Stomach (tissue), 8 donors: ENCODE measurements at regions not wholly inside any gene's neighbourhood (a gene's known extent, or its start where the extent isn't known, plus 50 kb on each side); places are given as distances from the start of the nearest gene placed in this dataset.
A peak's percentile ranks its signal among the peaks of the same experiment; 100 is the strongest.

Experiments
- DNase-seq, 2 donors: peaks; one replicate each; pipeline versions ENCODE4 v3.0.0 to v3.0.0-alpha.2; 2013 to 2019
- H3K27ac ChIP-seq, 5 donors: fragments of 200-600 bp in 4 of 5; sonication (generic) in 4 of 5; one replicate each; pipeline ENCODE4 v1.5.1; 2013 to 2019; ENCODE audit warnings: mild to moderate bottlenecking in 1 of 5, moderate library complexity in 1 of 5
- H3K27me3 ChIP-seq, 3 donors: fragments of 200-600 bp; sonication (generic); one replicate each; pipeline ENCODE4 v1.5.1; 2017 to 2019; ENCODE audit warnings: mixed run types in 1 of 3
- H3K36me3 ChIP-seq, 4 donors: fragments of 200-600 bp; sonication (generic); 1 replicate in 3 of 4; 2 replicates in 1 of 4; pipeline ENCODE4 v1.5.1; 2016 to 2019
- H3K4me1 ChIP-seq, 4 donors: fragments of 200-600 bp; sonication (generic); one replicate each; pipeline ENCODE4 v1.5.1; 2016 to 2019
- H3K4me3 ChIP-seq, 4 donors: fragments of 200-600 bp; sonication (generic) in 3 of 4; one replicate each; pipeline ENCODE4 v1.5.1; 2016 to 2019; ENCODE audit warnings: mild to moderate bottlenecking in 1 of 4
- H3K9me3 ChIP-seq, 4 donors: fragments of 200-600 bp; sonication (generic); one replicate each; pipeline ENCODE4 v1.5.1; 2016 to 2019
- CTCF ChIP-seq, 7 experiments: fragments of 450-650 bp in 4 of 7; fragments of 200-600 bp in 3 of 7; sonication (generic) in 3 of 7; IDR thresholded peaks; one replicate each; pipeline ENCODE4 v1.5.1; 2016 to 2019; ENCODE audit warnings: antibody characterized with exemption in 7 of 7, control low read depth in 2 of 7, mild to moderate bottlenecking in 1 of 7
- EP300 ChIP-seq: sonication (generic); formaldehyde crosslinking; IDR thresholded peaks from one replicate; pipeline ENCODE4 v1.6.1; 2017; ENCODE audit warnings: antibody characterized with exemption
- POLR2A ChIP-seq, 4 donors: fragments of 450-650 bp; IDR thresholded peaks; one replicate each; pipeline ENCODE4 v1.6.1; 2016; ENCODE audit warnings: antibody characterized with exemption in 4 of 4, control low read depth in 2 of 4, mild to moderate bottlenecking in 1 of 4, moderate library complexity in 1 of 4
- POLR2AphosphoS5 ChIP-seq, 3 donors: sonication (generic); formaldehyde crosslinking; IDR thresholded peaks; one replicate each; pipeline ENCODE4 v1.6.1; 2016; ENCODE audit warnings: antibody characterized with exemption in 3 of 3
- WGBS, 5 donors: extraction: QIAGEN DNeasy Blood & Tissue Kit in 3 of 5; methylation state at CpG; one replicate each; pipeline versions ENCODE4 v1.1.5 to v1.1.7; 2013 to 2018; 5-methylcytosine and 5-hydroxymethylcytosine counted together
- intact Hi-C: fragments of 100-400 bp; cut with DNase I; formaldehyde crosslinking; loops from one replicate; pipeline ENCODE4 v1.15.1; 2023; ENCODE audit warnings: low total_unique reads
- donor health status: healthy with polysubstance abuse.
- donor health status: Bipolar disorder and iron deficiency.
- donor health status: healthy.

DNA sequence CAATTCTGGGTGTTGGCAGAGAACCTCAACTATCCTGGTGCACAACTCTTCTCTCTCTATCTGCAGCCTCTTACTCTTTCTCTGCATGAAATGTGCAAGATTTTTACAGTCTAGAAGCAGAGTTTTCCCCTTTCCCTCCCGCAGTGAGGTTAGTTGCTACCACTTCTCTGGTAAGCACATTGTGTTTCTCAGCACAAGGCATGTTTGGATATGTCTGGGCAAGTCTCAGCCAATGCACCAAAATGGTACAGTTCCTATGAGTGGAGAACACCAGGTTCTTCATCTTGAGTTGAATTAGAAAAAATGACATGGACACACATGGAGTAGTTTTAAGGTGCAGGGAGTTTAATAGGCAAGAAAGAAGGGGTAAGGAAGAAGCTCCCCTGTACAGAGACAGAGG, 187.0 kb downstream of the CCNG2 start:
- Histone ChIP-seq H3K4me1 (peaks cover 0 to 20% (median 8%) of the 10 kb centered on the region in 4 donors), H3K36me3 (no peaks in the 10 kb centered on the region), H3K4me3 (no peak overlapping the region), H3K9me3 (peaks cover 0 to 30% (median 18%) of the 10 kb centered on the region in 4 donors), H3K27me3 (no peaks in the 10 kb centered on the region), H3K27ac (no peak overlapping the region)
- TF ChIP-seq EP300, result no peak
- TF ChIP-seq POLR2A (IDR thresholded peaks at IDR 0.05), result no peak
- TF ChIP-seq POLR2AphosphoS5 (IDR thresholded peaks at IDR 0.05), result no peak
- TF ChIP-seq CTCF (IDR thresholded peaks at IDR 0.05), result no peak
- intact Hi-C loops, result no loop called here
- WGBS, 5 donors, result 75 to 95% (median 92%) methylated on average over 1 of the region's 1 CpG
- no peak for DNase-seq

DNA sequence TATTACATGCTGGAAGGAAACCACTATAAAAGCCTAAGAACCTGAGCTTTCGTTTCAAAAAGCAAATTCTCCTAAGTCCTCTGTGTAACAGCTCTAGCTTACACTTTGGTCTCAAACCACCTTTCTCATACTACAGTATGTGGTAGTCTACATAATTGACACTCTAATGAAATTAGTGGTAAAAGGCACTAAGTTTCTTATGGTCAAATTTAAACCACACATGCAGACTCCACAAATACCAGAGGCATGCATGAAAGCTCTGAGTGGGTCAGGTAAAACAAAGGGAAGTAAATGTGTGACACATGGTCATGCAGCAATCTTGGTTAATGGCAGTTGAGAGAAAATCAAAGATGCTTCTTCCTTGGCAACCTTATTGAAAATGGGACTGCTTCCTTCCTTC, 187.8 kb downstream of the CCNG2 start:
- Histone ChIP-seq H3K4me1 (peaks cover 0 to 20% (median 8%) of the 10 kb centered on the region in 4 donors), H3K4me3 (no peak overlapping the region), H3K9me3 (peaks cover 0 to 30% (median 18%) of the 10 kb centered on the region in 4 donors), H3K36me3 (no peaks in the 10 kb centered on the region), H3K27ac (no peak overlapping the region), H3K27me3 (no peaks in the 10 kb centered on the region)
- DNase-seq, result no peak
- TF ChIP-seq POLR2A (IDR thresholded peaks at IDR 0.05) (no peak), POLR2AphosphoS5 (IDR thresholded peaks at IDR 0.05) (no peak), EP300 (no peak), CTCF (IDR thresholded peaks at IDR 0.05) (no peak)
- 0 to 86% (median 44%) methylated on average over 1 of the region's 1 CpG for WGBS, 5 donors
- intact Hi-C loops, result no loop called here

DNA sequence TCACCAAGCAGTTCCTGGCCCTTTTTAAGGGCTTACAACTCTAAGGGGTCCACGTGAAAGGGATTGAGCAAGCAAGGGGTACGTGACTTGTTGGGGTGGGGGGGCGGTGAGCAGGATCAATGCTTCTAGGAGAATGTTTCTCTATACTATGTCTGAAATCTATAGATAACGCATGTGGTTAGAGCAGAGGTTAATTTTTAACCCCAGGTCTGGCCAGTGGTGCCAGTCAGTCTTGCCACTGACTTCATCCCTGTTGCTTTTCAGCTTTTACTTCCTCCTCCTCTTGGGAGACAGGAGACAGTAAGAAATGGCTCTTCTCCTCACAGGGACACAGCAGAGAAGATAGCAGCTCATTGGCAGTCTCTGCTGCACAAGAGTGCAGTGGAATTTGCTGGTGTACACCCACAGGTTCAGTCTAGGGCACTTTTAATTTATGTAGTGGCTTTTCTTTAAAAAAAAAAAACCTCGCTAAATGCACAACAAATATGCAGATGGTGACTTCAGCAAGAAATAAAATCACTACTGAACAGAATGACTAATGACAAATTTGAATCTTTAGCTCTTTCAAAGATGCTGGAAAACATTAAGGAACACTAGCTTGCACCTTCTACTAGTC, 190.5 kb downstream of the CCNG2 start:
- peaks cover 0 to 12% (median 8%) of the 10 kb centered on the region in 4 donors for H3K9me3 ChIP-seq
- no peak overlapping the region for H3K4me3 ChIP-seq
- peak overlapping the region; percentile 5 to 70 (median 56) for H3K27ac ChIP-seq
- TF ChIP-seq POLR2AphosphoS5 (IDR thresholded peaks at IDR 0.05) (peak in 1 of 3 donors; percentile 8), EP300 (no peak)
- WGBS, 5 donors, result 29 to 52% (median 41%) methylated on average over 5 of the region's 5 CpGs
- DNase-seq, result peak; percentile 37 to 51
- intact Hi-C loops, result no loop called here
- H3K27me3 ChIP-seq, result no peaks in the 10 kb centered on the region
- H3K36me3 ChIP-seq, result no peaks in the 10 kb centered on the region
- peaks cover 0 to 20% (median 8%) of the 10 kb centered on the region in 4 donors for H3K4me1 ChIP-seq

DNA sequence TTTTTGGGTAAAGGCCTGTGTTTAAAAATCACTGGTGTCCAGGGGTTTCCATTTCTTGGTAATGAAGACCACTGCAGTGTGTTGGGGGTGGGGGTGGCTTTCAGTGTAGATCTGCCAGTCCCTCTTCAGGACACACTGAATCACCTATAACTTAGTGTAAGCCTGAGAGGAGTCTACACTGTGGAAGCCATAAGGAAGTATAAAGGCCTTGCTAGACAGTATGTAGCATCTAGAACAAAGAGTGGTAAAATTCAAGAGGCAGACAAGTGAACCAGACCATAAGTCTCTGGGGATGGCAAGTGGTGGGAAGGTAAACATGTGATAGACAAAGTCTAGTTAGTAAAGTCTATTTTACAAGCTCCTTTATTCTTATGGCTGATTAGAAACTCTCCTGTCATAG, 191.8 kb downstream of the CCNG2 start:
- intact Hi-C loops, result no loop called here
- no peaks in the 10 kb centered on the region for H3K27me3 ChIP-seq
- no peak for DNase-seq
- no peak overlapping the region for H3K4me3 ChIP-seq
- H3K36me3 ChIP-seq, result no peaks in the 10 kb centered on the region
- no peaks in the 10 kb centered on the region for H3K9me3 ChIP-seq
- TF ChIP-seq CTCF (IDR thresholded peaks at IDR 0.05) (no peak), POLR2A (IDR thresholded peaks at IDR 0.05) (no peak), EP300 (no peak), POLR2AphosphoS5 (IDR thresholded peaks at IDR 0.05) (no peak)
- peaks cover 0 to 20% (median 8%) of the 10 kb centered on the region in 4 donors for H3K4me1 ChIP-seq
- no peak overlapping the region for H3K27ac ChIP-seq

GRCh38 chr4:77349364-77349763, 192.4 kb downstream of the CCNG2 start:
- Histone ChIP-seq H3K4me3 (no peak overlapping the region), H3K9me3 (no peaks in the 10 kb centered on the region), H3K36me3 (no peaks in the 10 kb centered on the region), H3K4me1 (peaks cover 0 to 20% (median 8%) of the 10 kb centered on the region in 4 donors), H3K27ac (no peak overlapping the region), H3K27me3 (no peaks in the 10 kb centered on the region)
- no peak for TF ChIP-seq POLR2AphosphoS5 (IDR thresholded peaks at IDR 0.05)
- TF ChIP-seq EP300, result no peak
- TF ChIP-seq POLR2A (IDR thresholded peaks at IDR 0.05), result no peak
- TF ChIP-seq CTCF (IDR thresholded peaks at IDR 0.05), result no peak
- 85 to 90% (median 88%) methylated on average over 3 of the region's 3 CpGs for WGBS, 5 donors
- no peak for DNase-seq
- intact Hi-C loops, result no loop called here
